ENCODE measurements at regions not wholly inside any gene's neighbourhood (a gene's known extent, or its start where the extent isn't known, plus 50 kb on each side); places are given as distances from the start of the nearest gene placed in this dataset.

- H3K9me3 ChIP-seq (replicated peaks), result no peaks in the 10 kb centered on the region
- no peaks in the 10 kb centered on the region for H3K36me3 ChIP-seq
- H3K27me3 ChIP-seq (ENCODE audit: low read depth), result peaks cover 7% of the 10 kb centered on the region
- DNase-seq, result no peak
- intact Hi-C loops (cut with micrococcal nuclease), result no loop called here
- H3K4me1 ChIP-seq, result peaks cover 48% of the 10 kb centered on the region
- TF ChIP-seq CTCF (IDR thresholded peaks at IDR 0.05; ENCODE audit: borderline replicate concordance), result no peak
- H3K27ac ChIP-seq (replicated peaks), result peak overlapping the region; percentile 84
- H3K4me3 ChIP-seq, result no peak overlapping the region
Observed at GRCh38 chr9:88813638-88814209, 177.5 kb upstream of the S1PR3 start.

- Histone ChIP-seq H3K36me3 (no peaks in the 10 kb centered on the region), H3K9me3 (replicated peaks) (no peaks in the 10 kb centered on the region), H3K4me1 (peaks cover 49% of the 10 kb centered on the region), H3K27me3 (ENCODE audit: low read depth) (peaks cover 7% of the 10 kb centered on the region), H3K4me3 (no peak overlapping the region), H3K27ac (replicated peaks) (peak overlapping the region; percentile 84)
- intact Hi-C loops (cut with micrococcal nuclease), result no loop called here
- no peak for TF ChIP-seq CTCF (IDR thresholded peaks at IDR 0.05; ENCODE audit: borderline replicate concordance)
- DNase-seq, result peak; percentile 74
Observed at GRCh38 chr9:88814577-88814976, 176.7 kb upstream of the S1PR3 start.

- DNase-seq, result no peak
- H3K27me3 ChIP-seq (ENCODE audit: low read depth), result peaks cover 7% of the 10 kb centered on the region
Observed at GRCh38 chr9:88816141-88816540, 175.1 kb upstream of the S1PR3 start.

GRCh38 chr9:88816591-88816990 is 174.7 kb upstream of the S1PR3 start:
- no peak overlapping the region for H3K27ac ChIP-seq (replicated peaks)
- no peaks in the 10 kb centered on the region for H3K36me3 ChIP-seq
- H3K9me3 ChIP-seq (replicated peaks), result peaks cover 14% of the 10 kb centered on the region
- no peak for DNase-seq
- H3K4me3 ChIP-seq, result no peak overlapping the region
- peaks cover 7% of the 10 kb centered on the region for H3K27me3 ChIP-seq (ENCODE audit: low read depth)
- no peak for TF ChIP-seq CTCF (IDR thresholded peaks at IDR 0.05; ENCODE audit: borderline replicate concordance)
- peaks cover 50% of the 10 kb centered on the region for H3K4me1 ChIP-seq
- intact Hi-C loops (cut with micrococcal nuclease), result no loop called here

More at GRCh38 chr9:88816141-88816540, 175.1 kb upstream of the S1PR3 start:
- Histone ChIP-seq H3K27ac (replicated peaks) (no peak overlapping the region), H3K4me3 (no peak overlapping the region), H3K4me1 (peaks cover 50% of the 10 kb centered on the region), H3K9me3 (replicated peaks) (peaks cover 10% of the 10 kb centered on the region), H3K36me3 (no peaks in the 10 kb centered on the region)
- intact Hi-C loops (cut with micrococcal nuclease), result no loop called here
- no peak for TF ChIP-seq CTCF (IDR thresholded peaks at IDR 0.05; ENCODE audit: borderline replicate concordance)

GRCh38 chr9:88817628-88818027 is 173.6 kb upstream of the S1PR3 start:
- no peak for DNase-seq
- Histone ChIP-seq H3K9me3 (replicated peaks) (peaks cover 17% of the 10 kb centered on the region), H3K4me1 (peaks cover 50% of the 10 kb centered on the region), H3K4me3 (no peak overlapping the region), H3K27me3 (ENCODE audit: low read depth) (peaks cover 7% of the 10 kb centered on the region), H3K27ac (replicated peaks) (no peak overlapping the region), H3K36me3 (no peaks in the 10 kb centered on the region)
- intact Hi-C loops (cut with micrococcal nuclease), result no loop called here
- TF ChIP-seq CTCF (IDR thresholded peaks at IDR 0.05; ENCODE audit: borderline replicate concordance), result no peak
